ENCODE measurements at regions not wholly inside any gene's neighbourhood (a gene's known extent, or its start where the extent isn't known, plus 50 kb on each side); places are given as distances from the start of the nearest gene placed in this dataset.
"Not testable (repeated sequence)": the region's sequence is repeated elsewhere in the genome, so short reads cannot be mapped to it uniquely, and the experiment has no call there.

- DNase-seq (ENCODE audit: low spot score), result no peak
Observed at GRCh38 chr3:73177827-73178226, 116.4 kb downstream of the EBLN2 start.

- no peak for DNase-seq (ENCODE audit: low spot score)
Observed at GRCh38 chr3:73179601-73180000, 118.1 kb downstream of the EBLN2 start.

GRCh38 chr3:73186741-73187140 lies 125.3 kb downstream of the EBLN2 start:
- DNase-seq (ENCODE audit: low spot score), result no peak

- no peak for DNase-seq (ENCODE audit: low spot score)
Observed at GRCh38 chr3:73187328-73187727, 125.9 kb downstream of the EBLN2 start.

- DNase-seq (ENCODE audit: low spot score), result peak; percentile 90
Observed at GRCh38 chr3:73188707-73189106, 127.2 kb downstream of the EBLN2 start.

- peak; percentile 85 for DNase-seq (ENCODE audit: low spot score)
Observed at GRCh38 chr3:73192036-73192738, 130.7 kb downstream of the EBLN2 start.

GRCh38 chr3:73193943-73194342 lies 132.5 kb downstream of the EBLN2 start:
- DNase-seq (ENCODE audit: low spot score), result not testable (repeated sequence)

GRCh38 chr3:73197187-73197586 lies 135.7 kb downstream of the EBLN2 start:
- DNase-seq (ENCODE audit: low spot score), result no peak

GRCh38 chr3:73203101-73203500 lies 141.6 kb downstream of the EBLN2 start:
- no peak for DNase-seq (ENCODE audit: low spot score)

GRCh38 chr3:73203633-73204032 lies 142.2 kb downstream of the EBLN2 start:
- no peak for DNase-seq (ENCODE audit: low spot score)

GRCh38 chr3:73204841-73205240 lies 143.4 kb downstream of the EBLN2 start:
- peak; percentile 24 for DNase-seq (ENCODE audit: low spot score)

GRCh38 chr3:73206030-73206429 lies 144.6 kb downstream of the EBLN2 start:
- DNase-seq (ENCODE audit: low spot score), result no peak

GRCh38 chr3:73207946-73208440 lies 146.5 kb downstream of the EBLN2 start:
- DNase-seq (ENCODE audit: low spot score), result no peak

- peak; percentile 18 for DNase-seq (ENCODE audit: low spot score)
Observed at GRCh38 chr3:73210759-73211158, 149.3 kb downstream of the EBLN2 start.

GRCh38 chr3:73212683-73213082 lies 151.2 kb downstream of the EBLN2 start:
- DNase-seq (ENCODE audit: low spot score), result no peak

- no peak for DNase-seq (ENCODE audit: low spot score)
Observed at GRCh38 chr3:73213896-73214295, 152.4 kb downstream of the EBLN2 start.

GRCh38 chr3:73214846-73215245 lies 153.4 kb downstream of the EBLN2 start:
- no peak for DNase-seq (ENCODE audit: low spot score)

- no peak for DNase-seq (ENCODE audit: low spot score)
Observed at GRCh38 chr3:73215281-73215680, 153.8 kb downstream of the EBLN2 start.

- DNase-seq (ENCODE audit: low spot score), result no peak
Observed at GRCh38 chr3:73215901-73216300, 154.4 kb downstream of the EBLN2 start.

- no peak for DNase-seq (ENCODE audit: low spot score)
Observed at GRCh38 chr3:73216310-73216709, 154.9 kb downstream of the EBLN2 start.

GRCh38 chr3:73222126-73222525 lies 160.7 kb downstream of the EBLN2 start:
- DNase-seq (ENCODE audit: low spot score), result no peak

GRCh38 chr3:73225146-73225855 lies 163.8 kb downstream of the EBLN2 start:
- DNase-seq (ENCODE audit: low spot score), result no peak

GRCh38 chr3:73225991-73226390 lies 164.5 kb downstream of the EBLN2 start:
- peak; percentile 23 for DNase-seq (ENCODE audit: low spot score)
